PFSK-1 (cell line): ENCODE measurements at regions not wholly inside any gene's neighbourhood (a gene's known extent, or its start where the extent isn't known, plus 50 kb on each side); places are given as distances from the start of the nearest gene placed in this dataset.

Source experiments
- FOXP2 ChIP-seq: optimal IDR thresholded peaks from 2 replicates; pipeline ENCODE3; 2011; ENCODE audit warnings: borderline replicate concordance, control low read depth, inconsistent platforms; ENCODE audit not compliant: insufficient read depth; ENCODE audit errors: extremely low read length, extremely low read depth
- POLR2AphosphoS5 ChIP-seq: IDR thresholded peaks from 2 replicates; pipeline ENCODE4 v1.6.1; 2012; ENCODE audit warnings: low read depth, mild to moderate bottlenecking, control low read depth, low read length, moderate library complexity
- SIN3A ChIP-seq: IDR thresholded peaks from 2 replicates; pipeline ENCODE4 v1.6.1; 2012; ENCODE audit warnings: mild to moderate bottlenecking, low read length, moderate library complexity, borderline replicate concordance; ENCODE audit not compliant: insufficient read depth
- TAF1 ChIP-seq: IDR thresholded peaks from 2 replicates; pipeline ENCODE4 v1.6.1; 2012; ENCODE audit warnings: low read length, control low read depth, borderline replicate concordance; ENCODE audit not compliant: insufficient read depth
- TF ChIP-seq, protein P1 (sequence below), 2 experiments: IDR thresholded peaks; 2 replicates each; pipeline versions ENCODE4 v1.6.1 to v1.8.0; 2011 to 2012; ENCODE audit warnings: low read depth in 2 of 2, low read length in 2 of 2, control low read depth in 1 of 2, inconsistent platforms in 1 of 2, mild to moderate bottlenecking in 1 of 2, moderate library complexity in 1 of 2; ENCODE audit not compliant: insufficient read depth in 1 of 2

DNA sequence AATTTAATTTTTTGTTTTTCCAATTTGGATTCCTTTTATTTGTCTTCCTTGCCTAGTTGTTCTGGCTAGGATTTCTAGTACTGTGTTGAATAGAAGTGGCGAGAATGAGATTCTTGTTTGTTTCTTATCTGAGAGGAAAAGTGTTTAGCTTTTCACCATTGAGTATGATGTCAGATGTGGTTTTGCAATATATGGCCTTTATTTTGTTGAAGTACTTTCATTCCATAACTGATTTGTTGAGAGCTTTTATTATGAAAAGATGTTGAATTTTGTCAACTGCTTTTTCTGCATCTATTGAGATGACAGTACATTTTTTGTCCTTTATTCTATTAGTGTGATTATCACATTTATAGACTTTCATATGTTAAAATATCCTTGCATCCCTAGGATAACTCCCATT, 462.0 kb downstream of the CCDC91 start:
- TF ChIP-seq POLR2AphosphoS5 (no peak), FOXP2 (no peak), TAF1 (no peak), SIN3A (no peak)
- TF ChIP-seq, protein P1, sequence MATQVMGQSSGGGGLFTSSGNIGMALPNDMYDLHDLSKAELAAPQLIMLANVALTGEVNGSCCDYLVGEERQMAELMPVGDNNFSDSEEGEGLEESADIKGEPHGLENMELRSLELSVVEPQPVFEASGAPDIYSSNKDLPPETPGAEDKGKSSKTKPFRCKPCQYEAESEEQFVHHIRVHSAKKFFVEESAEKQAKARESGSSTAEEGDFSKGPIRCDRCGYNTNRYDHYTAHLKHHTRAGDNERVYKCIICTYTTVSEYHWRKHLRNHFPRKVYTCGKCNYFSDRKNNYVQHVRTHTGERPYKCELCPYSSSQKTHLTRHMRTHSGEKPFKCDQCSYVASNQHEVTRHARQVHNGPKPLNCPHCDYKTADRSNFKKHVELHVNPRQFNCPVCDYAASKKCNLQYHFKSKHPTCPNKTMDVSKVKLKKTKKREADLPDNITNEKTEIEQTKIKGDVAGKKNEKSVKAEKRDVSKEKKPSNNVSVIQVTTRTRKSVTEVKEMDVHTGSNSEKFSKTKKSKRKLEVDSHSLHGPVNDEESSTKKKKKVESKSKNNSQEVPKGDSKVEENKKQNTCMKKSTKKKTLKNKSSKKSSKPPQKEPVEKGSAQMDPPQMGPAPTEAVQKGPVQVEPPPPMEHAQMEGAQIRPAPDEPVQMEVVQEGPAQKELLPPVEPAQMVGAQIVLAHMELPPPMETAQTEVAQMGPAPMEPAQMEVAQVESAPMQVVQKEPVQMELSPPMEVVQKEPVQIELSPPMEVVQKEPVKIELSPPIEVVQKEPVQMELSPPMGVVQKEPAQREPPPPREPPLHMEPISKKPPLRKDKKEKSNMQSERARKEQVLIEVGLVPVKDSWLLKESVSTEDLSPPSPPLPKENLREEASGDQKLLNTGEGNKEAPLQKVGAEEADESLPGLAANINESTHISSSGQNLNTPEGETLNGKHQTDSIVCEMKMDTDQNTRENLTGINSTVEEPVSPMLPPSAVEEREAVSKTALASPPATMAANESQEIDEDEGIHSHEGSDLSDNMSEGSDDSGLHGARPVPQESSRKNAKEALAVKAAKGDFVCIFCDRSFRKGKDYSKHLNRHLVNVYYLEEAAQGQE (IDR thresholded peaks at IDR 0.05; ENCODE audit: insufficient read depth in 1 of 2, low read depth in 2 of 2, low read length in 2 of 2): no peak

DNA sequence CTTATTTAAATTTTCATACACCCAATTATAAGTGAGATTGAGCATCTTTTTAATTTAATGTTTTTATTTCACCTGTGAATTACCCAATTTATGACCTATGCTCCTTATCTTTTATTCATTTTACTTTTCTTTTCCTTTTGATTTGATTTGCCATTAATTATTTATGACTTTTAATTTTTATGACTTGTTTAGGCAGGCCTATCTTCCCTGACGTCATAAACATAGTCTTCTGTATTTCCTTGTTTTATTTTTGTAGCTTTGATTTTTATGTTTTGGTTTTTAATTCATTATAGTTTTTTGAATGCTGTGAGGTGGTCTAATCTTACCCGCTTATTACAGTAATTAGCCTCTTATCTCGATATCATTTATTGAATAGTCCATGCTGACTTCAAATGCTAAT, 467.1 kb upstream of the FAR2 start:
- no peak for TF ChIP-seq FOXP2
- TF ChIP-seq SIN3A: no peak
- TF ChIP-seq TAF1: no peak
- no peak for TF ChIP-seq POLR2AphosphoS5
- TF ChIP-seq, protein P1 (IDR thresholded peaks at IDR 0.05; ENCODE audit: insufficient read depth in 1 of 2, low read depth in 2 of 2, low read length in 2 of 2): no peak

DNA sequence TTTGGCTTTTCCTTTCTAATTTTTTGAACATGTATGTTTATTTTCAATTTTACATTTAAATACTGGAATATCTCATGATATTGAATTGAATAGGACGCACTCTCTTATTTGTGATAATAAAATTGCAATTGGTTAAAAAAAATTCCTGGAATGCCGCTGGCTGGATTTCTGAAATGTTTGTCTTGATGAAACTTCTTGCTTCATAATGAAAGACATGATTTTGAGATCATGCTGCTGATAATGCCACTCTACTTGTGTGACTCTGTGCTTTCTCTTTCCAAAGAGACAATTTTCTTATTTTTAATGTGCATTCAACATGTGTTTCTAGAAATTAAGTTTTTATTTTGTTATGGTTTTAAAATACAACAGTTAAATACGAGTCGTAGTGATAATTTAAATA, 465.7 kb upstream of the FAR2 start:
- no peak for TF ChIP-seq POLR2AphosphoS5
- TF ChIP-seq, protein P1 (IDR thresholded peaks at IDR 0.05; ENCODE audit: insufficient read depth in 1 of 2, low read depth in 2 of 2, low read length in 2 of 2): no peak
- TF ChIP-seq FOXP2: no peak
- no peak for TF ChIP-seq TAF1
- no peak for TF ChIP-seq SIN3A

DNA sequence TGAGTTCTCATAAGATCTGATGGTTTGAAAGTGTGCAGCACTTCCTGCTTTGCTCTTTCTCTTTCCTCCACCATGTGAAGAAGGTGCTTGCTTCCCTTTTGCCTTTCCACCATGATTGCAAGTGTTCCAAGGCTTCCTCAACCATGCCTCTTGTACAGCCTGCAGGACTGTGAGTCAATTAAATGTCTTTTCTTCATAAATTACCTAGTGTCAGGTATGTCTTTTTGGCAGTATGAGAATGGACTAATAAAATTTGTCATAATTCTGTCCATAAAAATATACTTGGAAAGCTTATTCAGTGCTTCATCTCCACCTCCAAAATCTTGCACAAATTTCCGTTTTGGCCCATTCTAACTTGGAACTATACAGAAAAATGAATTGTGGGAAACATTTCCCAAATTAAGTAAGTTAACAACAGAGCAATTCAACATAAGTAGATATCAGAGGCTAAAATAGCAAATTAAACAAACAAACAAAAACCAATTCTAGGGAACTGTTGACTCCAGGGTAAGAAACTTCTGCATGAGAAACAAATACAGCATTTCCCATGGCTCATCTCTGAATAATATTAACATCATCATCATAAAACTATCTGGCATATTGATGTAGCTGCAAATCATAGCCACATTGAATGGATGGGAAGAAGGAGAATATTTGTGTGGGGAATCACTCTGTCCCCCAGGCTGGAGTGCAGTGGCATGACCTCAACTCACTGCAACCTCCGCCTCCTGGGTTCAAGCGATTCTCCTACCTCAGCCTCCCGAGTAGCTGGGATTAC, 459.5 kb upstream of the FAR2 start:
- TF ChIP-seq TAF1: no peak
- TF ChIP-seq, protein P1 (IDR thresholded peaks at IDR 0.05; ENCODE audit: insufficient read depth in 1 of 2, low read depth in 2 of 2, low read length in 2 of 2): no peak
- no peak for TF ChIP-seq SIN3A
- no peak for TF ChIP-seq POLR2AphosphoS5
- no peak for TF ChIP-seq FOXP2
